K562 (cell line): ENCODE measurements at regions not wholly inside any gene's neighbourhood (a gene's known extent, or its start where the extent isn't known, plus 50 kb on each side); places are given as distances from the start of the nearest gene placed in this dataset.

Experiments used
- ATAC-seq: fragments of 200-7000 bp; cut with Tn5 transposase; 3 replicates; pipeline ENCODE4 v1.9.1; 2020; ENCODE audit warnings: moderate library complexity
- BruUV-seq: library from RNA; stranded (reverse); fragments of 400-500 nt; replicated peaks from 2 replicates; lab custom pipeline; 2021; lab: Mats Ljungman, UMichigan
- CTCF ChIA-PET: fragments of 300-600 bp; formaldehyde crosslinking; extraction: SDS; loops from one replicate; lab custom pipeline; 2021; ENCODE audit warnings: low intra/inter-chr PET ratio; lab: Yijun Ruan, JAX
- POLR2A ChIA-PET: fragments of 300-600, 350-650 bp; sonication (Branson Sonifier 250); formaldehyde crosslinking; extraction: SDS; loops from one replicate; lab custom pipeline; 2021; ENCODE audit warnings: antibody characterized with exemption, inconsistent platforms; lab: Yijun Ruan, JAX
- DNase-seq, 4 experiments: peaks; one replicate each; pipeline versions ENCODE4 v3.0.0 to v3.0.0-alpha.2; 2011 to 2018; ENCODE audit warnings: low spot score in 3 of 4, mixed read lengths in 3 of 4; ENCODE audit errors: extremely low read depth in 1 of 4
- FAIRE-seq: peaks from 2 replicates; lab custom pipeline; 2011; peaks lifted over from hg19 to GRCh38; lab: Jason Lieb, UNC
- H2AFZ ChIP-seq: 2 replicates; pipeline ENCODE4 v1.6.0; 2011; ENCODE audit warnings: low read depth, low read length, control low read depth, inconsistent platforms
- H3K27ac ChIP-seq: fragments of 200-600 bp; 3 replicates; pipeline ENCODE4 v1.8.0; 2011; ENCODE audit warnings: low read depth, mild to moderate bottlenecking, control low read depth, inconsistent platforms, low read length, moderate library complexity, mixed read lengths; ENCODE audit errors: extremely low read depth
- H3K27me3 ChIP-seq, 2 experiments: fragments of 300-600 bp in 1 of 2; 2 replicates in 1 of 2; 3 replicates in 1 of 2; pipeline versions ENCODE4 v1.6.0 to v1.8.0; 2011; ENCODE audit warnings: inconsistent platforms in 2 of 2, low read length in 2 of 2, mild to moderate bottlenecking in 1 of 2, mixed read lengths in 1 of 2, moderate library complexity in 1 of 2; ENCODE audit not compliant: control insufficient read depth in 2 of 2, insufficient read depth in 2 of 2
- H3K36me3 ChIP-seq: fragments of 300-600 bp; 3 replicates; pipeline ENCODE4 v1.8.0; 2011; ENCODE audit warnings: mild to moderate bottlenecking, low read length, inconsistent platforms; ENCODE audit not compliant: control insufficient read depth, insufficient read depth
- H3K4me1 ChIP-seq, 2 experiments: fragments of 200-600 bp in 1 of 2; replicated peaks in 1 of 2; 2 replicates in 1 of 2; 3 replicates in 1 of 2; pipeline versions ENCODE4 v1.5.1 to v1.8.0; 2011; ENCODE audit warnings: inconsistent platforms in 2 of 2, low read length in 2 of 2, mild to moderate bottlenecking in 1 of 2, mixed read lengths in 1 of 2, moderate library complexity in 1 of 2; ENCODE audit not compliant: control insufficient read depth in 2 of 2, insufficient read depth in 2 of 2
- H3K4me2 ChIP-seq: 2 replicates; pipeline ENCODE4 v1.6.1; 2011; ENCODE audit warnings: low read length, control low read depth, inconsistent platforms, mixed read lengths; ENCODE audit not compliant: insufficient read depth
- H3K4me3 ChIP-seq: fragments of 200-600 bp; sonication (generic), shearing (Covaris generic); 2 replicates; pipeline ENCODE4 v1.5.1; 2016; ENCODE audit warnings: control low read depth, inconsistent platforms
- H3K79me2 ChIP-seq: fragments of 200-600 bp; 3 replicates; pipeline ENCODE4 v1.8.0; 2011; ENCODE audit warnings: low read length, inconsistent platforms; ENCODE audit not compliant: control insufficient read depth, insufficient read depth
- H3K9ac ChIP-seq, 2 experiments: 2 replicates each; pipeline versions ENCODE4 v1.6.0 to v1.6.1; 2011; ENCODE audit warnings: low read depth in 2 of 2, low read length in 2 of 2, control low read depth in 1 of 2, inconsistent platforms in 1 of 2, mild to moderate bottlenecking in 1 of 2, mixed read lengths in 1 of 2; ENCODE audit not compliant: insufficient read depth in 1 of 2
- H3K9me1 ChIP-seq: one replicate; pipeline ENCODE4 v1.6.0; 2011; ENCODE audit warnings: inconsistent platforms, mild to moderate bottlenecking, low read length, moderate library complexity; ENCODE audit not compliant: control insufficient read depth, insufficient read depth
- H3K9me3 ChIP-seq: replicated peaks from 2 replicates; pipeline ENCODE4 v1.5.1; 2011; ENCODE audit warnings: low read depth, low read length, inconsistent platforms; ENCODE audit not compliant: control insufficient read depth, insufficient read depth
- H4K20me1 ChIP-seq: replicated peaks from 2 replicates; pipeline ENCODE4 v1.6.1; 2011; ENCODE audit warnings: low read length, inconsistent platforms, mixed read lengths; ENCODE audit not compliant: control insufficient read depth, insufficient read depth
- FUS ChIP-seq: fragments of 200-400 bp; formaldehyde crosslinking; optimal IDR thresholded peaks from 2 replicates; pipeline ENCODE3; 2017; ENCODE audit warnings: low read depth, low read length
- GTF2E2 ChIP-seq: fragments of 200-800 bp; sonication (Bioruptor generic); IDR thresholded peaks from 2 replicates; pipeline ENCODE4 v1.6.1; 2016; ENCODE audit warnings: missing genetic modification characterization, missing compliant biosample characterization
- MAFF ChIP-seq: IDR thresholded peaks from 2 replicates; pipeline ENCODE4 v1.6.1; 2012; ENCODE audit warnings: low read length, improper control_type of control experiment
- MED1 ChIP-seq: sonication (generic); formaldehyde crosslinking; IDR thresholded peaks from 2 replicates; pipeline ENCODE4 v1.8.1; 2023; ENCODE audit warnings: missing genetic modification reagents, borderline replicate concordance
- NFIX ChIP-seq: fragments of 250-450 bp; sonication (Bioruptor Pico); IDR thresholded peaks from 2 replicates; pipeline ENCODE4 v1.4.0; 2020; ENCODE audit warnings: low read depth, mild to moderate bottlenecking, moderate library complexity
- NONO ChIP-seq, 2 experiments: fragments of 200-400 bp in 1 of 2; fragments of 450-650 bp in 1 of 2; formaldehyde crosslinking in 1 of 2; IDR thresholded peaks; 2 replicates each; pipeline ENCODE4 v1.6.1; 2017; ENCODE audit warnings: low read depth in 2 of 2, mild to moderate bottlenecking in 2 of 2, moderate library complexity in 2 of 2, low read length in 1 of 2
- RBM15 ChIP-seq: fragments of 200-400 bp; formaldehyde crosslinking; IDR thresholded peaks from 2 replicates; pipeline ENCODE4 v1.6.1; 2018; ENCODE audit warnings: mild to moderate bottlenecking, low read length, moderate library complexity; ENCODE audit not compliant: insufficient read depth
- STAT5A ChIP-seq: IDR thresholded peaks from 2 replicates; pipeline ENCODE4 v1.6.1; 2012; ENCODE audit warnings: low read length, inconsistent platforms, borderline replicate concordance
- TGIF2 ChIP-seq: sonication (generic); formaldehyde crosslinking; IDR thresholded peaks from 2 replicates; pipeline ENCODE4 v1.8.1; 2022; ENCODE audit warnings: mild to moderate bottlenecking, missing genetic modification reagents, moderate library complexity
- ZBTB8A ChIP-seq: fragments of 450-650 bp; IDR thresholded peaks from 2 replicates; pipeline ENCODE4 v1.6.1; 2018; ENCODE audit warnings: mild to moderate bottlenecking, moderate library complexity; ENCODE audit not compliant: partially characterized antibody
- ZNF311 ChIP-seq: fragments of 250-450 bp; sonication (Bioruptor Pico); IDR thresholded peaks from 2 replicates; pipeline ENCODE4 v1.4.0; 2020; ENCODE audit warnings: mild to moderate bottlenecking, moderate library complexity
- ZNF707 ChIP-seq: fragments of 250-450 bp; sonication (Bioruptor Pico); conservative IDR thresholded peaks from 2 replicates; pipeline ENCODE4 v1.8.0; 2022; ENCODE audit warnings: inconsistent platforms, mild to moderate bottlenecking, moderate library complexity
- ZNF717 ChIP-seq: fragments of 250-450 bp; sonication (Bioruptor Pico); IDR thresholded peaks from 2 replicates; pipeline ENCODE4 v1.5.0; 2021
- WGBS: fragments of 100-300 bp; shearing (Covaris generic); methylation state at CpG from one replicate; pipeline ENCODE4 v1.1.6; 2016; ENCODE audit warnings: low coverage, mixed read lengths; ENCODE audit not compliant: insufficient coverage; ENCODE audit errors: missing lambda C conversion rate; 5-methylcytosine and 5-hydroxymethylcytosine counted together
- in situ Hi-C: fragments of 300-500 bp; cut with MboI; formaldehyde crosslinking; loops from 4 replicates; pipeline ENCODE4 v1.15.0; 2018; ENCODE audit warnings: inconsistent platforms, mixed read lengths
- intact Hi-C: fragments of 100-400 bp; cut with micrococcal nuclease; formaldehyde crosslinking; loops from 2 replicates; pipeline ENCODE4 v1.14.2; 2022
- TF ChIP-seq, protein P1 (sequence below): fragments of 250-450 bp; sonication (Bioruptor Pico); IDR thresholded peaks from 2 replicates; pipeline ENCODE4 v1.4.0; 2020; ENCODE audit warnings: mild to moderate bottlenecking, moderate library complexity, borderline replicate concordance
- TF ChIP-seq, protein P2 (sequence below): fragments of 150-350 bp; IDR thresholded peaks from 2 replicates; pipeline ENCODE4 v1.6.1; 2014; ENCODE audit warnings: low read depth, mild to moderate bottlenecking, low read length, borderline replicate concordance
- TF ChIP-seq, protein P3 (sequence below): sonication (generic); formaldehyde crosslinking; IDR thresholded peaks from 2 replicates; pipeline ENCODE4 v1.9.0; 2022; ENCODE audit warnings: mild to moderate bottlenecking, missing genetic modification reagents

DNA sequence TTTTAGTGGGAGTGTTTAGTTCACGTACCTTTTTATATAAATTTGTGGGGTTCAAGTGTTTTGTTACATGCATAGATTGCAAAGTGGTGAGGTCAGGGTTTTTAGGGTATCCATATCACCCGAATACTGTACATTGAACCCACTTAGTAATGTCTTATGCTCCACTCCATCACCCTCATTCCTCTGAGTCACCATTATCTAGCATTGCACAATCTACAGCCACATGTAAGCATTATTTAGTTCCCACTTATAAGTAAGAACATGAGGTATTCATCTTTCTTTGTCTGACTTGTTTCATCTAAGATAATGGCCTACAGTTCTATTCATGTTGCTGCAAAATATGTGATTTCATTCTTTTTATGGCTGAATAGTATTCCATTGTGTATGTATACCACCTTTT lies 583.7 kb upstream of the LRFN5 start (continued):
- TF ChIP-seq, protein P1, sequence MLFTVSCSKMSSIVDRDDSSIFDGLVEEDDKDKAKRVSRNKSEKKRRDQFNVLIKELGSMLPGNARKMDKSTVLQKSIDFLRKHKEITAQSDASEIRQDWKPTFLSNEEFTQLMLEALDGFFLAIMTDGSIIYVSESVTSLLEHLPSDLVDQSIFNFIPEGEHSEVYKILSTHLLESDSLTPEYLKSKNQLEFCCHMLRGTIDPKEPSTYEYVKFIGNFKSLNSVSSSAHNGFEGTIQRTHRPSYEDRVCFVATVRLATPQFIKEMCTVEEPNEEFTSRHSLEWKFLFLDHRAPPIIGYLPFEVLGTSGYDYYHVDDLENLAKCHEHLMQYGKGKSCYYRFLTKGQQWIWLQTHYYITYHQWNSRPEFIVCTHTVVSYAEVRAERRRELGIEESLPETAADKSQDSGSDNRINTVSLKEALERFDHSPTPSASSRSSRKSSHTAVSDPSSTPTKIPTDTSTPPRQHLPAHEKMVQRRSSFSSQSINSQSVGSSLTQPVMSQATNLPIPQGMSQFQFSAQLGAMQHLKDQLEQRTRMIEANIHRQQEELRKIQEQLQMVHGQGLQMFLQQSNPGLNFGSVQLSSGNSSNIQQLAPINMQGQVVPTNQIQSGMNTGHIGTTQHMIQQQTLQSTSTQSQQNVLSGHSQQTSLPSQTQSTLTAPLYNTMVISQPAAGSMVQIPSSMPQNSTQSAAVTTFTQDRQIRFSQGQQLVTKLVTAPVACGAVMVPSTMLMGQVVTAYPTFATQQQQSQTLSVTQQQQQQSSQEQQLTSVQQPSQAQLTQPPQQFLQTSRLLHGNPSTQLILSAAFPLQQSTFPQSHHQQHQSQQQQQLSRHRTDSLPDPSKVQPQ (CRISPR knock-in tag), result no peak
- TF ChIP-seq, protein P2, sequence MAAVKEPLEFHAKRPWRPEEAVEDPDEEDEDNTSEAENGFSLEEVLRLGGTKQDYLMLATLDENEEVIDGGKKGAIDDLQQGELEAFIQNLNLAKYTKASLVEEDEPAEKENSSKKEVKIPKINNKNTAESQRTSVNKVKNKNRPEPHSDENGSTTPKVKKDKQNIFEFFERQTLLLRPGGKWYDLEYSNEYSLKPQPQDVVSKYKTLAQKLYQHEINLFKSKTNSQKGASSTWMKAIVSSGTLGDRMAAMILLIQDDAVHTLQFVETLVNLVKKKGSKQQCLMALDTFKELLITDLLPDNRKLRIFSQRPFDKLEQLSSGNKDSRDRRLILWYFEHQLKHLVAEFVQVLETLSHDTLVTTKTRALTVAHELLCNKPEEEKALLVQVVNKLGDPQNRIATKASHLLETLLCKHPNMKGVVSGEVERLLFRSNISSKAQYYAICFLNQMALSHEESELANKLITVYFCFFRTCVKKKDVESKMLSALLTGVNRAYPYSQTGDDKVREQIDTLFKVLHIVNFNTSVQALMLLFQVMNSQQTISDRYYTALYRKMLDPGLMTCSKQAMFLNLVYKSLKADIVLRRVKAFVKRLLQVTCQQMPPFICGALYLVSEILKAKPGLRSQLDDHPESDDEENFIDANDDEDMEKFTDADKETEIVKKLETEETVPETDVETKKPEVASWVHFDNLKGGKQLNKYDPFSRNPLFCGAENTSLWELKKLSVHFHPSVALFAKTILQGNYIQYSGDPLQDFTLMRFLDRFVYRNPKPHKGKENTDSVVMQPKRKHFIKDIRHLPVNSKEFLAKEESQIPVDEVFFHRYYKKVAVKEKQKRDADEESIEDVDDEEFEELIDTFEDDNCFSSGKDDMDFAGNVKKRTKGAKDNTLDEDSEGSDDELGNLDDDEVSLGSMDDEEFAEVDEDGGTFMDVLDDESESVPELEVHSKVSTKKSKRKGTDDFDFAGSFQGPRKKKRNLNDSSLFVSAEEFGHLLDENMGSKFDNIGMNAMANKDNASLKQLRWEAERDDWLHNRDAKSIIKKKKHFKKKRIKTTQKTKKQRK, result no peak
- TF ChIP-seq NONO (IDR thresholded peaks at IDR 0.05; ENCODE audit: low read depth in 2 of 2, low read length in 1 of 2), result no peak
- TF ChIP-seq, all 486 proteins: peak for 0

DNA sequence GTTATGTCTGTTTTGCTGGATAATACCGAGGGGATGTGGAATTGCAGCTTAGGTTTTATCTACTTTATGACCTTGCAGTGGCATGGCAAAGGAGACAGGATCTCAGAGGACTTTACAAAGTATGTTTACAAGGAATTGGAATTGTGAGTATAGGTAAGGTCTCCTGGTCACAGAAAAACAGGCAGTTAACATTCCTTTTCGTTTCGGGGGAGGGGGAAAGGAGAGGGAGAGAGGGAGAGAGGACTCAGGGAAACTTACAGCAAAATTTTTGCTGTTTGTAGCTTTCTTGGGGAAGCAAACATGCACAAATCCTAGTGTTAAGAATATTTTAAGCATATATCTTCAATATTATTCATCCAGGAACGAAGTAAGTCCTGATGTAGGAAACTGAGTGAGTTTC lies 590.5 kb upstream of the LRFN5 start:
- Histone ChIP-seq H3K4me1 (no peaks in the 10 kb centered on the region), H2AFZ (no peak overlapping the region), H3K9me1 (no peaks in the 10 kb centered on the region), H3K4me2 (no peak overlapping the region), H3K27ac (no peak overlapping the region), H3K9ac (no peak overlapping the region), H3K27me3 (no peaks in the 10 kb centered on the region), H3K9me3 (no peaks in the 10 kb centered on the region), H3K4me3 (no peak overlapping the region), H3K36me3 (no peaks in the 10 kb centered on the region), H3K79me2 (no peaks in the 10 kb centered on the region), H4K20me1 (no peaks in the 10 kb centered on the region)
- ATAC-seq (no peak), FAIRE-seq (no peak), DNase-seq (no peak)
- WGBS, result 0% methylated on average over 4 of the region's 4 CpGs
- POLR2A ChIA-PET, result no interaction called here
- in situ Hi-C loops, result no loop called here
- no TSS peak for BruUV-seq
- CTCF ChIA-PET, result no interaction called here
- intact Hi-C loops, result no loop called here
- no peak for TF ChIP-seq ZBTB8A
- TF ChIP-seq TGIF2 (CRISPR knock-in tag), result no peak
- no peak for TF ChIP-seq ZNF717 (CRISPR knock-in tag)
- no peak for TF ChIP-seq GTF2E2
- no peak for TF ChIP-seq FUS
- no peak for TF ChIP-seq MED1 (CRISPR knock-in tag)
- no peak for TF ChIP-seq STAT5A
- TF ChIP-seq ZNF311 (CRISPR knock-in tag), result no peak
- TF ChIP-seq ZNF707 (CRISPR knock-in tag), result no peak
- no peak for TF ChIP-seq MAFF
- TF ChIP-seq, protein P3, sequence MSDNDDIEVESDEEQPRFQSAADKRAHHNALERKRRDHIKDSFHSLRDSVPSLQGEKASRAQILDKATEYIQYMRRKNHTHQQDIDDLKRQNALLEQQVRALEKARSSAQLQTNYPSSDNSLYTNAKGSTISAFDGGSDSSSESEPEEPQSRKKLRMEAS (CRISPR knock-in tag), result no peak
- TF ChIP-seq RBM15, result no peak
- TF ChIP-seq NFIX, result no peak
